Eye (tissue), 1 donor: ENCODE measurements at regions not wholly inside any gene's neighbourhood (a gene's known extent, or its start where the extent isn't known, plus 50 kb on each side); places are given as distances from the start of the nearest gene placed in this dataset.
"Not testable (repeated sequence)": the region's sequence is repeated elsewhere in the genome, so short reads cannot be mapped to it uniquely, and the experiment has no call there.

Experiments
- DNase-seq: peaks from one replicate; pipeline ENCODE4 v3.0.0-alpha.2; 2015

DNA sequence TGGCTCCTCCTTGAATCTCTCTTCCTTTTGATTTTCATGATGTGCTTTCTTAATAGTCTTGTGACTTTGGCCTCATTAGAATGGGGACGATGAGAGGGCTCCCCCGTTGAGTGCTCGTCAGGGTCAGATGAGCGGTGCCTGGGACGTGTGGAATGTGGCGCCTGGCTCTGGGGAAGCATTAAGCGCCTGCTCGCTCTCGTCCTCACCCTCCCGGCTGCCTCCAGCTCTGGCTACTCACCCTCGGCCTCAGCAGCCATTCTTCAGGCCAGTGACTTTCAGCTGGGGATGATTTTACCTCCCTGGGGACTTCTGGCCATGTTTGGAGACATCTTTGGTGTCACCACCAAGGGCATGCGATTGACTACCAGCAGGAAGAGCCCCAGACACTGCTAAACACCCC, 69.7 kb downstream of the RPS6KA4 start:
- DNase-seq: peak; percentile 53

DNA sequence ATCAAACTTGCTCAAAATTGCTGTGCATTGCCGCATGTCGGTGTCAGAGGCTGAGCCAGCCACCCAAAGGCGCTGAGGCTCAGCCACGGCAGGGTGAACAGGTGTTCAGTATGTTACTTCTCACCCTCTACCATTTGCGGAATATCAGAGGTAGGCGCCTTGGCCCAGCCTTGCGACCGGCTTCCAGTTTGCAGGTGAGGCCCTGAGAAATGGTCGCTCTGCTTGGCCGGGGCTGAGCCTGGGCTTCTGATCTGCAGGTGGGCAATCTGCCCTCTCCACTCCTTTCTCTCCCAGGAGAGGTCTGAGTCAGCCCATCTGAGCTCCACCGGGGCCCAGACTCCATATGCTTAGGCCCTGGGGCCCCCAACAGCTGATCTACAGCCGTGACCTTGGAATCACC, 71.0 kb downstream of the RPS6KA4 start:
- DNase-seq: no peak

DNA sequence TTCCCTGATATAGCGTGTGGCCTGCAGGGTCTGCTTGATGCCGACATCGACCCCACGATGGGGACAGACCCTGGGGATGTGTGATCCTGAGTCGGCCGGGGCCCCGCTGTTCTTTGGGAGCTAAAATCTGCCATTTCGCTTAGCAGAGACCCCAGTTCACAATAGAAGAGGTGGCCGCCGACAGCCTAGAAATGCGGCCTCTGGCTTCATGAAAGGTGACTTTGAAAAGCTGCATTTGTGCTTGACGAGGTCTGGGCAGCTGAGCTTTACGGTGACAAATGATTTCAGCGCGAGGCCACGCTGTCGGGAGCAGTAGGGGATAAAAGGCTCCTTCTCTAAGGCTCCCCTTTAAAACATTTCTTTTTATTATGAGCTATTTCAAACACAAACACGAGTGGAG, 71.7 kb downstream of the RPS6KA4 start:
- DNase-seq: no peak

DNA sequence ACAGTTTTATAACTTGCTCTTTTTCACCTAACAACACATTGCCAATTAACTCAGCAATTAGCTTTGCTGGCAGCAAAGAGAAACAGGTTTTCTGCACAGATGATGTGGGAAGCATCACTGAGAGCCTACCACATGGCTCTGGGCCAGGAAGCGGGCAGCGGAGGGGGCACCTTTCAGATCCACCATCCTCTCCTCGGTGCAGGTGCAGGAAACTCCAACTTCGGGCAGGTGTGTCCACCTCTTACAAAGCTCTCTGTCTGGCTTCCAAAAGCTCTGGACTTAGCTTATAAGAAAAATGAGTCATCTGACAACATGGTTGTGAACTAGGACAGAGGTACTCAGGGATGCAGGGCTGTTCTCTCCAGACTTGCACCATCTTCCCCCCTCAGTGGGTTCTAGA, 77.0 kb downstream of the RPS6KA4 start:
- no peak for DNase-seq

DNA sequence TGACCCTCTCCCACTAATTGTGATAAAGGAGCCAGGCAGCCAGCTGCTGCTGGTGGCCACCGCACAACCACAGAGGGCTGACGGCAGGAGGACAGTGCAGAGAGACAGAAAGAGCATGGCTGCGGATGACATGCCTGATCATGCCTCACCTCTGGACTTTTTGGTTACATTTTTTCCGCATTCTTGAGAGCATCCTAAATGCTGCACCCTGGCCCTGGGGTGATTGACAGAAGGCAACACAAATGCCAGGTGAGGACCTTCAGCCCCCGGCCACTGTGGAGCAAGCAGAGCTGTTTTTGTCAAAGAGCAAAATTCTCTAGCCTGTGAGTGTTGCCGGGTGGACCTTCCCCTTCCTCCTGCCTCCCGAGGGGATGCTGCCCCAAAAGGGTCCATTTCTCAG, 78.5 kb downstream of the RPS6KA4 start:
- no peak for DNase-seq

DNA sequence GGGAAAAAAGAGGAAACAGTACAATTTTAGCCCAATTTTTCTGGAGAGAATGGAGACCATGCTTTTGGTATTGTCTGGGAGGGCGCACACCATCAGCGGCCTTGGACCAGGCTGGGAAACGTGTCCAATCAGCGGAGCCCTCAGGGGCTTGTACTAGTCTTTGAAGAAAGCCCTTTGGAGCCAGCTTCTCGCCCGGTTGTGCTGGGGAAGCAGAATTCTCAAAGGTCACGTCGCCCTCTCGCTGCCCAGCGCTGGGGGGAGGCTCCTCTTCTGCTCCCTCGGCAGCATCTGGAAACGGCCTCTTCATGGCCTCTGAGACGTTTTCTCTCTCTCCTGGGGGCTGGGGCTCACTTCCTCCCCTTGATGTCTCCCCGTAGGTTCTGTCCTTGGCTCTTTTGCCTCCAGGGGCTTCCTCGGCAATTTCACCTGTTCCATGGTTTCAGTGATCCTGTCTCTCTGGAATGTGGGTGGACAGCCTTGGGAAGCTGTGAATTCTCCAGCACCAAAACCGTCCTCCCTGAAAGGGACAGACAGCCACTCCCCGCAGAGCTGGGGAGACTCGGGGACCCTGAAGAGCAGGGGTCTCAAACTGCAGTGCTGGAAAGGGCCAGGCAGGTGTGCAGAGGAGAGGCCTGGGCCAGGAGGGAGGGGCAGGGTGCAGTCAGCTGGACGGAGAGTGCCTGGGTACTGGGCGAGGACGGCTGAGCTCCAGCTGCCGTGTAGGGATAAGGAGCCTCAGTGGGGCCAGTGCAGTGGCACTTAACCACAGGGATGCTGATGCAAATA, 80.2 kb downstream of the RPS6KA4 start:
- DNase-seq: no peak

DNA sequence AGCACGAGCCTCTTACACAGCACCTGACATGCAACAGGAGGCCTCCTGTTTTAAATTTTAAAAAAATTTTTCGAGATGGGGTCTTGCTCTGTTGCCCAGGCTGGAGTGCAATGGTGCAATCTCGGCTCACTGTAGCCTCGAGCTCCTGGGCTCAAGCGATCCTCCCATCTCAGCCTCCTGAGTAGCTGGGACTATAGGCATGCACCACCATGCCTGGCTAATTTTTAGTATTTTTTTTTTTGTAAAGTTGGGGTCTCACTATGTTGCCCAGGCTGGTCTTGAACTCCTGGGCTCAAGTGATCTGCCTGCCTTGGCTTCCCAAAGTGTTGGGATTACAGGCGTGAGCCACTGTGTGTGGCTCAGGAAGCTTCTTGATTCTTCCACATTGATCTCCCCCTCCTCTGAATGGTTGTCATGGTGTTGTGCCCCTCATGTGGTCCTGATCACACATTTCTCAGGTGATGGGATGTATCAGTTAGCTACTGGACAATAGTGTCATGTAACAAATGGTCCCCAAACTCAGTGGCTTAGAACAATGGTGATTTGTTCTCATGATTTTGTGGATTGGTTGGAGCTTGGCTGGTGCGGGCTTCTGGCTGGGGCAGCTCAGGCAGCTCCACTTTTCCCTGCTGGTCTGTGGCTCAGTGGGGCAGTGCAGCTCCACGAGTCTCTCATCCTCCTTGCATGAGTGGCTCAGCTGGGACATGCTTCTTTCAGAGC, 81.0 kb downstream of the RPS6KA4 start:
- not testable (repeated sequence) for DNase-seq

DNA sequence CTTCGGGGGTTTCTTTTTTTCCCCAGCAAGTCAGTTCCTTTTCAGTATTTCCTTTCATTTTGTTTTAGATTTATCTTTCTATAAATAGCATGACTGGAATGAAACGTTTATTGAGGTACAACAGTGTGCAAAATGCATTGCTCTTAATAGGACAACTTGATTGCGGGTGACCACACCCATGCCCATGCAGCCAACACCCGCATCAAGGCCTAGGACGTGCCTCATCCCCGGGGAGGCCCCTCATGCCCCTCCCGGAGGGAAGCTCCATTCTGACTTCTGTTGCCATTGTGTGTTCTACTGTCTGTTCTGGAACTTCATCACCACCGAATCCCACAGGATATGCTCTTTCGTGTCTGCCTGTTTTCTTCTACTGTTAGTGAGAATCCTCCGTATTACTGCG, 82.2 kb downstream of the RPS6KA4 start:
- no peak for DNase-seq

DNA sequence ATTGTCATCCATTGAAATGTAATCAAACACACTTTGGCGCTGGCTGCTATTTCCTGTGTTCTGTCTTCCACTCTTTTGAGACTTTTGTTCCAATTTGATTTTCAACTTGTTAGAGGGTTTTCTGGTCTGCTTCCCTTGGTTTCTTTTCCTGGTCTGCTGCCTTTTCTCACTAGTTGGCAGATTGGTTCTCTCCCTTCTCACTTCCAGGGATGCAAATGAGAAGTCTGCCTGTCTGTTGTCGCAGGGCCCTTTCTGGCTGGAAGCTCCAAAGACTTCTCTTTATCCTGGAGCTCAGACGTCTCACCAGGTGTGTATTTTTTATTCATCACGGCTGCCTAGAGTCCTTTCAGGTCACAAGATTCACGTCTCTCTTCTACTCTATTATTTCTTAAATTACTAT, 84.0 kb downstream of the RPS6KA4 start:
- DNase-seq: no peak

DNA sequence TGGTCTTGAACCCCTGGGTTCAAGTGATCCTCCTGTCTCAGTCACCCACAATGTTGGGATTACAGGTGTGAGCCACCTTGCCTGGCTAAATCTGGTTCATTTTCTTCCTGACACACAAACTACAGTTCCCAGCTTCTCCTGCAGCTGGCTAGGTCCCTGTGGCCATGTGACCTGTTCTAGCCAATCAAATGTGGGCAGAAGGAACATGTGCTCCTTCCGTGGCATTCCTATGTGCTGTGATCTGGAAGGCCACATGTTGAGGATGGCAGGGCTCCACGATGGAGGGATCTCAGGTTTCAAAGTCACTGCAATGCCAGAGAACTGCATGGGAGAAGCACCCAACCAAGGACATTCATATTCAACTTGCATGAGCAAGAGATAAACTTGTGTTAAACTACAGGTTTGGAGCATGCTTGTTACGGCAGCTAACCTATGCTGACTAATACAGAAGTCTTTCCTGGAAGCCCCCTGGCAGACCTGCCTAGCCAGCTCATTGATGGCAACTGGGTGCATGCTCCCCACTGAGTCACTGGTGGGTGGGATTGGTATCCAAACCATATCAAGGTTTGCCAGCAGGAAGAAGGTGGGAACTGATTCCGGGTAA, 86.0 kb downstream of the RPS6KA4 start:
- peak; percentile 47 for DNase-seq

DNA sequence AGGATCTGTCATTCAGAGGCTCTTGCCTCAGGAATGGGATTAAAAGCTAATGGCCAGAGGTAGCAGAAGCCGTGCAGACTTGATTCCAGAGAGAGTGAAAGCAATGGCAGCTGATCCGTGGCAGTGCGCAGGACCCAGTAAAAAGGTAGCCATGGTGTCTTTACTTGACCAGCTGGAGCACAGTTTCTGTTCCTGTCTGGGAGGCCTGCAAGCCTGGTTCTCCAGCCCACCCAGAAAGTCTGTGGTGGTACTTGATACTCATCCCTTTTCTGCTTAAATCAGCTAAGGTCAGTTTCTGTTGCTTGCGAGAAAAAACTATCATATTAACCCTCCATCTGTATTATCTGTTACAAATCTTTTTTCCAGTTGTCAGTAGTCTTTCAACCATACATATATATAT, 86.7 kb downstream of the RPS6KA4 start:
- no peak for DNase-seq

DNA sequence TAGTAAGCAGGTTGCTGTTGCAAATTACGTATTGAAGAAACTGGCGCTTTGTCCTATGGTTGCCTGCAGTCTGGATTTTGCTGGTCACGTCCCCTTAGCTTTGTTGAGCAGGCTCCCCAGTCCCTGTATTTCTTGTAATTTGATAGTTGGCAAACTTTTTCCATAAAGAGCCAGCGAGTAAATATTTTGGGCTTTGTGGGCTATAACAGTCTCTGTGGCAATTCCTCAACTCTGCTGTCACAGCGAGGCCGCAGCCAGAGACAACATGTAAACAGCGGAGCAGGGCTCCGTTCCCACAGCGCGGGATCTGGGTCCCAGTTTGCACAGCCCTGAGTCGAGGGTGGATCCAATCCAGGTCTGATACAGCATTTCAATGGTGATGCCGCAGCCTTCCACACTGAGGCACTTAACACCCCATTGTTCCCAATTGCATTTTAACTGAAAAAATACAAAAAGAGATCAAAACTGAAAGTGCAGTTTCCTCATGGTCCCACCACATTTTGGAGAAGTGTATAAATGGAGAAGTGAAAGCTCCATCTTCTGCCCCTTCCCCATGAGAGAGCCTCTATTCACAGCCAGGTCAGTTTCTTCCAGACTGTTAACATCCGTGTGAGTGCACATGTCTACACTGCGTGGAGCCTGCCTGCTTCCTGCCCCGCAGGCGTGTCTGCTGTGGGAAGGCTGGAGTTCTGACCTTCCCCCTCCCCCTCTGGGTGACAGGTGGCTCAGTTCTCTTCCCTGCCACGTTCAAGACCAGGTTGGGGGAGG, 89.1 kb downstream of the RPS6KA4 start:
- DNase-seq: peak; percentile 55

DNA sequence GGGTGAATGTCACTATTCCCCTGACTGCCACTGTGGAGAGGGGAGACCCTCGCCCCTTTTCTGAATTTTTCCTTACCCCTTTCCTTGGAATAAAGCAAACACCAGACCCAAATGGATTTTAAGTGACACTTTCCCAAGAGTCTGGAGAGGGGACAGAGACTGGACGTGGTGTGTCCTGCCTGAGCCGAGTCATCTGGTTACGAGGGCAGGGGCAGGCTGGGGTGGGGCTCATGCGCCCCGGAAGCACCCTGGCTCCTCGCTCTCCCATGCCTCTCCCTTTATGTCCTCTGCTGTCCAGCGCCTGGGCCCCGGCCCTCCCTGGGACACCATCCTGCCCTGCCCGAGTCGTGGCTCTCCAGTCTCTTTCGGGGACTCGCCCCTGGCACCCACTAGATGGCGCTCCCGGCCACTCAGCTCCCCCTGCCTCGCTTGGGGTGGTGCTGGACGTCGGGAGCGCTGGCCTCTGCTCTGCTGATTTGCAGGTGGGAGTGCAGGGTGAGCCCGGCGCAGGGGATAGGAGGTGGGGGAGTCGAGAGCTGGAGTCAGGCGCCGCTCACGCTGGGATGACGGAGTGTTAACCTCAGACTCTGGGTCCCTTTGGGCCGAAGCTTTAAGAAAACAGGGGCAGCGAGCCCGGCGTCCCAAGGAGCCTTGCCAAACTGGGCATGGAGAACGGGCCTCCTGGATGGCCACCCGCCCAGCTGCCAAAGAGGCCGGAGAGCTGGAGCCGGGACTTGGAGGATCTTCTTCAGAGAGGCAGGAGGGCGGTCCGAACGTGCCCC, 89.8 kb downstream of the RPS6KA4 start:
- DNase-seq: peak; percentile 94

DNA sequence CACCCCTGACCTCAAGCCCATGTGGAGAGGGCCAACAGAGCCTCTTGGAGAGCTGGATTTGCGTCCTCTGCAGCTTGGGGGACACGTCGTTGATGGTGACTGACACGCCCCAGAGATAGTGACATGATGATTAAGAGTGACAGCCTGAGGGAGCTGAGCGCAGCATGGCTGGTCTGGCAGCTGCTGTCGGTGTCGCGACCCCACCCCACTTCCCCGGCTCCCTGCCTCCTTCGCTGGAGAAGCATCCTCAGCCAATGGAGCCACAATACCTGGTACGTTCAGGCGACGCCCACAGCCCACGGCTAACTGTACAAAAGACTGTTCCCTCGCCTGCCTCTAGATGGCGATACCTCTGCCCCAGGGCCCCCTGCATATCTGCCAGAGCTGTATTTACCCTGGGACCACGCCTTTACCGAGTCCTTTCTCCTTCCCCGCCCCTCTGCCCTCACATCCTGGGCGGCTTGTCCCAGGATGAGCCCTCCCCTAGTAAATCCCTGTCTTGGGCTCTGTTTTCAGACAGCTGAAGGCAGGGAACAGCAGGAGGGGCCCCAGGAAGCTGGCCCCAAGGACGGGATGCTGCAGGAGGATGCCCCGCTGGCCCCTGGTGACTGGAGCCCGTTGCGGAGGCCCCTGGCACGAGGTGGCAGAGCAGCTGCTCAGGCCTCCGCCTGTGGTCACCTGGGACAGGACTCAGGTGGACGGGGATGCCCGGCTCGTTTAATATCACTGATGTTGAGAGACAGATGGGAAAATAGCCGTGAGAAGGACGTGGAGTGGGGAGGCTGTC, 90.6 kb downstream of the RPS6KA4 start:
- peak; percentile 92 for DNase-seq

DNA sequence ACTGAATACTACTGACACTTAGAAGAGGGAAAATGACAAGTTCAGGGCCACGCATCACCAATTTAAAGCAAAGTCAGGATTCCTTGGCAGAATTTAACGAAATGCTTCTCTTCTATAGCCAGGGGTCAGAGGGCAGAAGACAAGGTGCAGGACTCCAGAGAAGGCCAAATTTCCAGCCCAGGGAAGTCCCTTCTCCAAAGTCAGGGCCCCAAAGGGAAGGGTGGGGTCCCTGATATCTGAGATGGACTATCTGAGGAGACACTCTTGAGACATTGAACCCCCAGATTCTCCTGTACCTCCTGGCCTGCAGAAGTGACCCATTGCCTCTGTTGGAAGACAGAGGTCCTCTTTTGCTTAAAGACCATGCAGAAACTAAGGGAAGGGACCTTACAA, 91.2 kb downstream of the RPS6KA4 start:
- DNase-seq: no peak

DNA sequence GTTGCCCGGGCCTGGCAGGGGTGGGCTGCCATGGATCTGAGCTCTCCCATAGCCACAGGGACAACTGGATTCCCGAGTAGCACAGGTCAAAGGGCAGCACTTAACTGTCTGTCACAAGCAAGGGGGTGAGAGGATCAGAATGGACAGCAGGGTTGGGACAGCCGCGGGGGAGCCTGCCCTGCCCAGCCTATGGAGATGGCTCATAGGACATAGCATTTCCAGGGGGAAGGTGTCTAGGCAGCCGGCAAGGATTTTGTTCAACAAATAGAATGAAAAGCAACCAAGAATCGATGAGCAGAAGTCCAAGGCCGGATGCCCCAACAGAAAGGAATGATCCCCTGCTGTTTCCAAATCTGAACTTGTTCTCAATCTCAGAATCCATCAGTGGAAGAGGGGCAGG, 92.9 kb downstream of the RPS6KA4 start:
- no peak for DNase-seq

DNA sequence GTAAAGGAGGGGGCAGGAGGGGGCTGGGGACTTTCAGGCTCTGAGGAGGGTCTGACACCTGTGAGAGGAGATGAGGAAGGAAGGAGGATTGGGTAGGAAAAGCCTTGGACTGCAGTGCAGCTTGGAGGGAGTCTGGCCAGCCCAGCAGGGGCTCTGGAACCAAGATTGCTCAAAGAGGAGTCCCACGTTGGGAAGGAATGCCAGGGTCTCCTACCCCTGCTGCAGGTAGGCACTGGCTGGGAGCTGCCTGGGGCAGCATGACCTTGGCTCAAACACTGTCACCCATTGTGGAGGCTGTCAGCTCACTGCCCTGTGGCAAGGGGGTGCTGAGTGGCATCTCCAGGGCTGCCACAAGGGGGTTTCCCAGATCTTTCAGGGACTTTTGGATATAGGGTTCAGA, 94.5 kb downstream of the RPS6KA4 start:
- DNase-seq: no peak

DNA sequence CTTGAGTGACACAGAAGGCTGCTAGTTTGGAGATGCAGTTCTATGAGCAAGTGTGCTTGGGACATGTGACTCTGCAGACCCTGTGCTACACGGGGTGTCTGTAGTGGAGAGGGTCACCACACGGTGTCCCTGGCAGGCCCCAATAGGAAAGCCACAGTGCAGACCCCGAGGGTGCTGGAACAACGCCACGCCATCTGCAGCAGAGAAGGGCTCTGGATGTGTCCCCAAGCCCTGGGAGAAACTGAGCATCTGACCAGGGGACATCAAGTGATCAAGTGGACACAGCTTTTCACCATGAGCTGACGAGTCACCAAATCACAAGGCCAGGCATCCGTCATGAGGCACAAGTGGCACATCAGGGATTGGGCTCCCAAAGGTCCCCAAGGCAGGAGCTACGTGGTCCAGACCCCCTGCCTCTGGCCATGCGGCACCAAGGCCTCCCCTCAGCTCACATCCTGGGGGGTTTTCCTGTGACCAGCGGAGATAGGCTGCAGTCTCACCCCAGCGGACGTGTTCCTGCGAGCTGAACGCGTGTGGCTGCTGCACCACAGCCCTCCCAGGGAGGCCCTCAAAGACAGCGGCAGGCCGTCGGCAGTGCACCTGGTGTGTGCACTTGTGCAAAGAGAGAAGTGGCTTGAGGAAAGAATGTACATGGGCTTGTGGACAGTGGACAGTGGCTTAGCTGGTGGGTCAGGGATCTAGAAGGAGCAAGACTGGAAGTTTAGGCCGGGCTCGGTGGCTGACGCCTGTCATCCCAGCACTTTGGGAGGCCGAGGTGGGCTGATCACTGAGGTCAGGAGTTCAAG, 96.7 kb downstream of the RPS6KA4 start:
- DNase-seq: no peak

DNA sequence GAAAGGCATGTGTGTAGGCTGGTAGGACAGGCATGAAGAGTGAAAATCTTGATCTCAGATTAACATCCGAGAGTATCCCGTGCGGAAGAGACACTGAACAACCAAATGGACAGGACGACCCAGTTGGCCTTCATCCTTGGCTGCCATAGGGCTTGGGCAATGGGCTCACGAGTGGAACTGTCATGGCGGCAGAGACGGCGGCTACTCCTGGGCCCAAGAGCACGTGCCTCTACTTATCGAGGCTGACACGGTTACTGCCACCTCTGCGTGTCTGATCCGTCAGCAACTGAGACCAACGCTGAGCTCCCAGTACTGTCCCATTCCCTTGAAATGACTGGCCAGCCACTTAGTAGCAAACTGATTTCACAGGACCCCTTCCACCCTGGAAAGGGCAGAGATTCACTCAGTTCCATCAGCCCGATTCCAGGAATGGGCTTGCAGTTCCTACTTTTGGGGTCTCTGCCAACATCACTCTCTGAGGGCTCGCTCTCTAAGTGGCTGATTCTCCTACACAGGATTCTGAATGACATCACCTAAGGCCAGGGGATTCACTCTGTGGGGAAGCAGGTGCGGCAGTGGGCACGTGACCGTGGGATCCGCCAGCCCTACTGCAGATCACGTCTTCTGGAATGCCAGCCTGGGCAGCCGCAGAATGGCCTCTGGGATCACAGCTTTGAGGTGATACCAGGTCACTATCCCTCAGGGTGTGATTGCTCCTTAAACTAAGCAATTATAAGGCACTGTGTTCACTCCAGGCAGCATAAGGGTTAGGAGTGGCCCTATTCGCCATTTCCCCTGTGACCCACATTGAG, 97.8 kb downstream of the RPS6KA4 start:
- no peak for DNase-seq
